ENCODE measurements at regions not wholly inside any gene's neighbourhood (a gene's known extent, or its start where the extent isn't known, plus 50 kb on each side); places are given as distances from the start of the nearest gene placed in this dataset.

DNA sequence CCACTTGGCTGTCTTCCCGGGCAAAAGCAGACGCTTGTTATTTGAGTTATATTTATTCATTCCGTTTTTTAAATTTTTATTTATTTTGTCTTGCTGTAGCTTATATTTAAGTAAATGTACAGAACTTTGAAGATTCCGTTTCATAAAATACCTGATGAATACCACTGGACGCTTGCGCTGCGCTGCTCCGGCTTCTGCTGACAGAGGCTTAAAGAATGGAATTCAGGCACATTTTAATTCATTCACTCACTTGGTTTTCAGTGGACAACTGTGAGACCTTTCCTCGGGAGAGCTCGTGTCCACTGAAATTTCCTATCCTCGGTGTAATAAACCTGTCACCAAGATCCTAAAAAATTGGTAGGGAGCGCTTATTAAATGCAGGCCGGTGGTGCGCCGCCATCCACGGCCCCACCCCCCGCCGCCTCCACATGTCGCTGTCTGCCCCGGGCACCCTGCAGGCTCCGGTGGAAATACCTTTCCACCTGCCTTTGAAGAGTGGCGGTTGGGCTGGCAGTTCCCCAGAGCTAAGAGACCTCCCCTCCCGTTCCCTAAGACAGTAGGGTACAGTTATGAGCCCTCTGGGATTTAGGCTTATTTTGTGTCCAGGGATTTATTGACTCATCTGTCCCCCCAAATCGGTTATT lies 62.5 kb upstream of the UBE2E1 start:
- FAIRE-seq (no peak), DNase-seq (ENCODE audit: low spot score) (no peak)

DNA sequence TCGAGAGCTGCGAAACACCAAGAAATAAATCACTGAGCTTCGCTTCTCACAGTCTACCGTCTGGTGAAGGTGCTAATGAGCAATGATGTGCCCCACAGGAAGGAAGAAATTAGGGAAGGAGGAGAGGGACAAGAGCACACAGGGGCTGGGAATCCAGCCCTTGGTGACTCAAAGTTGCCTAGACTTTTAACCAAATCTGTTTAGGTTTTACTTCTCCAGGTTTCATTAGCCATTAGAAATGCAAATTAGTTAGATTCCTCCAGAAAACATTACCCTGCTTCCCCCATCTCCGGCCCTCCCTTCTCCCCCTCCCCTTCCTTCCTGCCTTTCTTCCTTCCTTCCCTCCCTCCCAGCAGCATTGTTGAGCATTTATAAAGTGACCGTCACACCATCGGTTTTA lies 59.3 kb upstream of the UBE2E1 start:
- FAIRE-seq (no peak), DNase-seq (ENCODE audit: low spot score) (no peak)

DNA sequence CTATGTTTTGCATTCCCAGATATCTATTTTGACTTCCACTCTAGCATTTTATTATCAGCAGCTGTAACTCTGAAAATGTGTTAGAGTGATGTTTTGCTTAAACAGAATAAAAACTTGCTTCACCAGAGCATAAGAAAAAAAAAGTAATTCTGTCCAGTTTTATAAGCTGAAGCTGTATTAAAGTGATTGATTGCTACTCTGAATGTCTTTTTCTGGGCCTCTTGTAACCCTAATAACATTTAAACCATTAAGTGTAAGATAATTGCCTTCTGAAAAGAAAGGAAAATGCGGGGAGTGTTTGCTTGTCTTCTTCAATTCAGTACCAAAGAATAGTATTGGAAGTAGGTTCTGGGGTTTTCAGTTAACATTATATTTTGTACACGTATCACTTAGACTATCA lies 57.9 kb upstream of the UBE2E1 start:
- FAIRE-seq (no peak), DNase-seq (ENCODE audit: low spot score) (no peak)

DNA sequence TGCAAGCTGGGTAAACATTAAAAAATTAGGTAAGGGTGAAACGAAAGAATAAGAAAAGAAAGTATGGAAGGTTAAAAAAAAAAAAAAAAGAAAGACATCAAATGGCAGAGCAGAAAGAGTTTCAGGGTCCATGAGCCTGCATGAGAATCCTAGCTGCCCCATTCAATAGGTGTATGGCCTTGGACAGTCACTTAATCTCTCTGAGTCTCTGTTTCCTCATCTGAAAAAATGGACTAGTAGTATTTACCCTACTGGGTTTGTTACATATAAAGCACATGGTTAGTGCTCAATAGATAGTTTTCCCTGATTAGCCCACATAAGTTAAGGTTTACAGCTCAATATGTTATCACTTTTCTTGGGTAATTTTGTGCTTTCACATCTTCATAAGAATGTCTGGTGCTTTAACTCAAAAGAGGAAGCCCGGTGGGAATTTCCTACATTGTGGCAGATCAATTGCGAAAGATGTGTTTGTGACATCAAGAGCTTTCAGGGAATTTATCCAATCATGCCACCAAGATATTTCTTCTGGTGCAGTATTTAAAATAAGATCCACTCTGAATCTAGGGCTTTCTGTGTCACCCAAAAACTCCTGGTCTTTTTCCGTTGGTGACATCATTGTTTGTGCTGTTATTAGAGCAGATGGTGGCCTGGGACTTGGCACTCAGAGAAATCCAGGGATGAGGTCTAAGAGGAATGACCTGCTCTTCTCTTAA lies 57.2 kb upstream of the UBE2E1 start:
- FAIRE-seq (no peak), DNase-seq (ENCODE audit: low spot score) (no peak)

DNA sequence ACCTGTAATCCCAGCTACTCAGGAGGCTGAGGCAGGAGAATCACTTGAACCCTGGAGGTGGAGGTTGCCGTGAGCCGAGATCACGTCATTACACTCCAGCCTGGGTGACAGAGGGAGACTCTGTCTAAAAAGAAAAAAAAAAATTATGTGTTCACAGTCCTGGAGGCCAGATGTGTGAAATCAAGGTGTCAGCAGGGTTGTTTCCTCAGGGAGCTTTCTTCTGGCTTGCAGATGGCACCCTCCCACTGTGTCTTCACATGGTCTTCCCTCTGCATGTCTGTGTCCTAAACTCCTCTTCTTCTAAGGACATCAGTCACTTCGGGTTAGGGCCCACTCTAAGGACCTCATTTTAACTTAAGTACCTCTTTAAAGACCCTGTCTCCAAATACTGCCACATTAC lies 56.1 kb upstream of the UBE2E1 start:
- DNase-seq (ENCODE audit: low spot score) (no peak), FAIRE-seq (no peak)

DNA sequence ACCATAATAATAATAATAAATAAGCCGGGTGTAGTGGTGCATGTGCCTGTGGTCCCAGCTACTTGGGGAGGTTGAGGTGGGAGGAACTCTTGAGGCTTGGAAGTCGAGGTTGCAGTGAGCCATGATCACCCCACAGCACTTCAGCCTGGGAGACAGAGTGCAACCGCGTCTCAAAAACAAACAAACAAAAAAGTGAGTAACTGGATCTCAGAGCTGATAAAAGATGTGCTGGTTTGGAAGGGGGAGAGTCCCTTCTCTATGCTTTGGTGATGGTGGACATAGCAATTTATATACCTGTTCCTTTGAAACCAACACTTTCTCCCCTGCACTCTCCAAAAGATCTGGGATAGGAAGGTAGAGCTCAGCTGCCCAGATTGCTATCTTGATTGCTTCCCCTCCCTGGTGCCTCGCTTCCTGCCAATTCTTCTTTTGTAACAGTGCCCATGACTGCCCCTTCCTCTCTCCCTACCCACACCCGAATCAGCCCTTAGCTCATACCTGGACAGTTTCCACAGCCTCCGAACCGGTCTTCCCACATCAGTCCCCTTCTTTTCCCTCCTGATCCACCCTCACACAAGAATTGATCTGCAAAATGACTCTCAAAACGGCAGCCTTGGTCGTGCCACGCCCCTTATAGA lies 55.1 kb upstream of the UBE2E1 start:
- no peak for FAIRE-seq
- DNase-seq (ENCODE audit: low spot score) = no peak

GRCh38 chr3:23751212-23751723 lies 54.5 kb upstream of the UBE2E1 start:
- no peak for FAIRE-seq
- DNase-seq (ENCODE audit: low spot score) = peak; percentile 50

DNA sequence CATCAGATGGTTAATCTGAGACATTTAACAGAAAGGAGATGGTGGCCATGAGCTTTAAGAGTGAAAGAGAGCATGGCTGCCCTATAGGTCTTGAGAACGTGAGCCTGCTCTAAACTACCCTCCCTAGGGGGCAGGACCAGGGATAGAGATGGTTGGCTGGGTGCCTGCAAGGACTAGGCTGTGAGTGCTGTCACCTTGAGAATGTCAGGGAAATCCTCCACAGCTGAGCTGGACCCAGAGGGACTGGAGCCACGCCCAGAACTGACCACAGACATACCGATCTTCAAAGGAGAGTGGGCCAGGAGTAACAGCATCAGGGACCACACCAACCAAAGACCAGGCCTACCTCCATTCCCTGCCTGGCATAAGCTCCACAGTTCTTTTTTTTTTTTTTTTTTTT lies 53.6 kb upstream of the UBE2E1 start:
- DNase-seq (ENCODE audit: low spot score) = no peak
- no peak for FAIRE-seq

DNA sequence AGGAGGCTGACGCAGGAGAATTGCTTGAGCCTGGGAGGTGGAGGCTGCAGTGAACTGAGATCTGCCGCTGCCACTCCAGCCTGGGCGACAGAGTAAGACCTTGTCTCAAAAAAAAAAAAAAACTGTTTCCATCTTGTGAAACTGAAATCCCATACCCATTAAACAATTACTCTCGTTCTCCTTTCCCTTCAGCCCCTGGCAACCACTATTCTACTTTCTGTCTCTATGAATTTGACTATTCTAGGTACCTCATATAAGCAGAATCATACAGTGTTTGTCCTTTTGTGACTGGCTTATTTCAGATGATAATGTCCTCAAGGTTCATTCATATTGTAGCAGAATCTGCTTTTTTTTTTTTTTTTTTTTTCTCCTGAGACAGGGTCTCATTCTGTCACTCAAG lies 51.5 kb upstream of the UBE2E1 start:
- no peak for FAIRE-seq

More for the DNA sequence above, 51.5 kb upstream of the UBE2E1 start:
- DNase-seq (ENCODE audit: low spot score) = no peak
